Posterior vena cava (tissue), 2 donors: ENCODE measurements at regions not wholly inside any gene's neighbourhood (a gene's known extent, or its start where the extent isn't known, plus 50 kb on each side); places are given as distances from the start of the nearest gene placed in this dataset.
"Not testable (repeated sequence)": the region's sequence is repeated elsewhere in the genome, so short reads cannot be mapped to it uniquely, and the experiment has no call there.

Source experiments
- DNase-seq: peaks from one replicate; pipeline ENCODE4 v3.0.0-alpha.2; 2020; ENCODE audit warnings: low spot score
- intact Hi-C, 2 donors: fragments of 100-400 bp; cut with DNase I; formaldehyde crosslinking; loops; one replicate each; pipeline versions ENCODE4 v1.14.1 to v1.14.2; 2022 to 2023
- donor health status: DM: yes; HTN: yes; CAD: no.
- donor health status: DM: yes; HTN: yes; CAD: no.

DNA sequence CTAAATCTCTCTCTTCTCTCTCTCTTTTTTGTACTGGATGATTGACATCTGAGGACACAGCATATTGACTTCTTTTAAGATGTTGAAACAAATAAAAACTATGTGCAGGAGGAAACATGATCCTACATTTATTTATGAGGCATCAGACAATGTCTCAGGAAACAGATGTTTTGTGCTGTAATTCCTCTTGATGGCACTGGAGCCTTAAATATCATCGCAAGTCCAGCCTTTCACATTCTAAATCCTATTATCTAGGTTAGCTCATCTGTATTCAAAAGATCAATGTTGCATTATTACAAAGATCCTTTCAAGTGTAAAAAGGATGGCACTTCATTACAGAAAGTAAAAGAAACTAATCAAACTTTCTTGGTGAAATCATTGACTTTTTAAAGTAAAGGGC lies 63.9 kb downstream of the MAT2B start:
- no peak for DNase-seq
- intact Hi-C loops = loop anchor here in 1 of 2 donors (5.0 kb wide), 1 partner anchor 443 kb away; no protein-coding TSS in a partner anchor

DNA sequence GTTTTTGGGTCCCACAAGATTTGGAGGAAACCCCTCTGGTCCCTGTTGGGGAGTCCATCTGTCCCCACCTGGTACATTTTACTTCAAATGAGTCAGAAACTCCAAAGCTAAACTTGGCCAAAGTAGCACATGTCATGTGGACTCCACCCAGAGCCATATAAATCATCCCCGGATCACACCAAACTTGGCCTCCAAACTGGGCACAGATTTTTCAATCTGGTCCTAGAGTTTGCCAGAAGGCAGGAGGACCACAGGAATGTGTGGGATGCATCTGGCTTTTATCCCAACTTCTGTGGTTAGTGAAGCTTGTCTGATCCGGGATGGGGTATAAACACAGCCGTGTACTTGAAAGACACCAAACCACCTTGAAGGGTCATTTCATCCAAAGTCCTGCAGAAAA lies 66.3 kb downstream of the MAT2B start:
- DNase-seq = no peak
- intact Hi-C loops = no loop called here

DNA sequence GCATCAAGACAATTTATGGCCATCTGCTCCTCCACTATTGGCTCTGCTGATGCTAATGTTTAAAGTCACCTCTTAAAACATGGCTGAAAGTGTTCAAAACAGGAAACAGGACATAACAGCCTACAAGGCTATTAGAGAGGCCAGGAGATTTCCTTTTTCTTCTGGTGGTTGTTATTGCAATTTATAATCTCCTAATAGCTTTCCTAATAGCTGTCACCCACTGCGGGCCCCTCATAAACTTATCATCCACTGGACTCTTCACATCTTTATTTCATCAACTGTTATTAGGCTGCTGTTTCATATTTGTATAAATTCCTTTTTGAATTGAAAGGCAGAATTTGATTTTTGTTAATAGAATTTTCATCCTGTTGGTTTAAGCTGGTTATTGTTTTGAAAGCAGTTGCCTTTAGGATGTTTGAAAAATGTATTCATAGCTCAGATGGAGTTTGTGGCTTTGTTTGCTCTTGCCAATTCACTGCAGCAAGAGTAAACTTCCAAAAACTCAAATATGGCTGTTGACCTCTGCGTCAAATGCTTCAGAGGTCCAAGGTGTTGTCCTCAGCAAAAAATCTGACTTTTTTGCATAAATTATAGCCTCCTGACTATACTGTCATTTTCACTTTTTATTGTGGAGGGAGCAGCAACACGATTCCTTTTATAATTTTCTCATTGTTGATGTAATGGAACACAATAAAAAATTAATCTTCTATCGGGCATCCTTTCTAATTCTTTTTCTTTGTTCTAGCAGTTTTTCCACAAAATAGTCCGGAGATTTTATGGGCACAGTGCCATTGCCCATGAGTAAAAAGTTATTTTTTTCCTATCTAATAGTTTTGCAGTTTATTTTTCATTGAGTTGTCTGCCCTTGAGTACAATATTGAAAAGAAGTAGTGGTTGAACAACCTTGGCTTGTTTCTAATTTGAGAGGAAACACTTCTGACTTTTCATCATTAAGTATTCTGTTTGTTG lies 69.3 kb downstream of the MAT2B start:
- DNase-seq = no peak
- intact Hi-C loops = no loop called here

DNA sequence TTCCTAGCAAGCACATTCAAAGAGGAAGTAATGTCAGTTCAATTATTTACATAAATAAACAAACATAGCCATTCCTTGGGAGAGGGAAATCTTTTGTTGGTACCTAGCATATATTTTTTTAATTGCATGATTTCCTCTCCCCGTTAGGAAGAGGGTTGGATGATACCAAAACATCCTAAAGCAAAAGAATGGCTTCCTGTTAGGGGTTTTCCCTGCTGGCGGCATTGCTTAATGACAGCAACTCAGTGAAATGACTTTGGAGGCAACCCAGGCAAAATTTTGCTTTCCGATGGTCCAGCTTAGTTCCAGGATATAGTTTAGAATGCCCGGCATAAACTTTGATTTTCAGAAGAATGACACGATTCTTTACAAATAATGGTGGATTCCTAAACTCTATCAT lies 73.2 kb downstream of the MAT2B start:
- intact Hi-C loops = no loop called here

DNA sequence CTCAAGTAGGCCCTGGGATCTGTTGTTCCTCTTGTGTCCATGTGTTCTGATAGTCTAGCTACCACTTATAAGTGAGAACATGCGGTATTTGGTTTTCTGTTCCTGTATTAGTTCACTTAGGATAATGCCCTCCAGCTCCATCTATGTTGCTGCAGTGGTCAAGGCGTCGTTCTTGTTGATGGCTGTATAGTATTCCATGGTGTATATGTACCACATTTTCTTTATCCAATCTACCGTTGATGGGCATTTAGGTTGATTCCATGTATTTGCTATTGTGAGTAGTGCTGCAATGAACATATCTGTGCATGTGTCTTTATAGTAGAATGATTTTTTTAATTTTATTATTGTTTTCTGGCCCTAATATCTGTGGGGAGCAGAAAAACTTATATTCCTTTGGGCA lies 74.3 kb downstream of the MAT2B start:
- DNase-seq = no peak
- intact Hi-C loops = loop anchor here in 1 of 2 donors (10.0 kb wide), 1 partner anchor 1085 kb away; no protein-coding TSS in a partner anchor

More for the DNA sequence above, 73.2 kb downstream of the MAT2B start:
- no peak for DNase-seq

DNA sequence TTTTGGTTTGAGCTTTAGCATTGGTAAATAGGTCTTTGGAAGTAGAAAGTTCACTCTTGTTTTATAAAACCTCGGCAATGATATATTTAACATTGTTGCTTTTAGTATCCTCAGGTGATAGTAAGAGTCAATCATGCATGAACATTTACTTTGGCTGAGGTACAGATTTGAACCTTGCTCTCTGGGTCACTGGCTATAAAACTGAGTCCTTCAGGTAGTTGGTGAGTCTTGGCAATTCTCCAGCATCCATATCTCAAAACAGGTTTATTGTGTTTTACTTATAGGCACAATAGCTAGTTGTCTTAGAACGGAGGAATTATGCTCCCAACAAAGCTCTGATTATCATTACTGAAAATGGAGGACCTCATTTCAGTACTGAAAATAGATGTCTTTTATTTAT lies 75.1 kb downstream of the MAT2B start:
- intact Hi-C loops = loop anchor here in 1 of 2 donors (10.0 kb wide), 1 partner anchor 1086 kb away; no protein-coding TSS in a partner anchor
- no peak for DNase-seq

DNA sequence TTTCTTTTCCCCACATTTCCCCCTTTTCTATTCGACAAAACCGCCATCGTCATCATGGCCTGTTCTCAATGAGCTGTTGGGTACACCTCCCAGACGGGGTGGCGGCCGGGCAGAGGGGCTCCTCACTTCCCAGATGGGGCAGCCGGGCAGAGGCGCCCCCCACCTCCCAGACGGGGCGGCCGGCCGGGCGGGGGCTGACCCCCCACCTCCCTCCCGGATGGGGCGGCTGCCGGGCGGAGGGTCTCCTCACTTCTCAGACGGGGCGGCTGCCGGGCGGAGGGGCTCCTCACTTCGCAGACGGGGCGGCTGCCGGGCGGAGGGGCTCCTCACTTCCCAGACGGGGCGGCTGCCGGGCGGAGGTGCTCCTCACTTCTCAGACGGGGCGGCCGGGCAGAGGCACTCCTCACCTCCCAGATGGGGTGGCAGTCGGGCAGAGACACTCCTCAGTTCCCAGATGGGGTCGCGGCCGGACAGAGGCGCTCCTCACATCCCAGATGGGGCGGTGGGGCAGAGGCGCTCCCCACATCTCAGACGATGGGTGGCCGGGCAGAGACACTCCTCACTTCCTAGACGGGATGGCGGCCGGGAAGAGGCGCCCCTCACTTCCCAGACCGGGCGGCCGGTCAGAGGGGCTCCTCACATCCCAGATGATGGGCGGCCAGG lies 78.2 kb downstream of the MAT2B start:
- DNase-seq = not testable (repeated sequence)
- intact Hi-C loops = loop anchor here in 1 of 2 donors (10.0 kb wide), 1 partner anchor 1089 kb away; no protein-coding TSS in a partner anchor

DNA sequence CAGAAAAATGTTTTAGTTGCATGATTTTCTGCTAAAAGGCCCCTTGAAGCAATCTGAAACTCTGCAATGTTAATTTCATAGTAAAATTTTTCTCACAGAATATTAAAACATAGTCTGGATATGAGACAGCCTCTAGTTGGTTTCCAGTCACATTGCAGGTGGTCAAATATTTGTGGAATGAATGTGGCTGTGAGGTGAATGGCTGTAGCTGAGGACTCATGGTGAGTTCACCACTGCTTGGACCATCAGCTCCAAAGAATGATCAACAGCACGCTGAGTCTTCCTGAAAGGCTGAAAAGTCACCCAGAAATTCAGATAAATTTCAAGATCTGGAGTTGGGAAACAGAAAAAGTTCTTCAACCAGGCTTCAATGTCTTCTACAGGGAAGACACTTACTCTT lies 79.8 kb downstream of the MAT2B start:
- intact Hi-C loops = loop anchor here in 1 of 2 donors (10.0 kb wide), 1 partner anchor 1090 kb away; no protein-coding TSS in a partner anchor
- DNase-seq = no peak

DNA sequence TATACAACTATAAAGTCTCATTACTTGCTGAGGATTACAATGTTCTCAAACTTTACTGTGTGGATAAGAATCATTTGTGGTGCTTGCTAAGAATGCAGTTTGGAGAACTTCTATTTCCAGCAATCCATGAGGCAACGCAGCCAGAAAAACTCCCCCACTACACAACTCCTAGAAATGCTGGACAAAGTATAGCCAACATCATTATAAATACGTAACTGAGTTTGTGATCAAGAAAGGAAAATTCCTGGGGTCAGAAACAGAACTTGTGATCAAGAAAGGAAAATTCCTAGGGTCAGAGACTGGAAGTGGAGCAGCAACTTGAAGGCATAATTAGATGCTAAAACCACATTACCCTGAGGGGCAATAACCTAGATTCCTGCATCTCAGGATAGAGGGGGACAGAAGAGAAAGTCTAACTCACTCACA lies 81.1 kb downstream of the MAT2B start:
- DNase-seq = no peak
- intact Hi-C loops = loop anchor here in 1 of 2 donors (10.0 kb wide), 1 partner anchor 1092 kb away; no protein-coding TSS in a partner anchor

DNA sequence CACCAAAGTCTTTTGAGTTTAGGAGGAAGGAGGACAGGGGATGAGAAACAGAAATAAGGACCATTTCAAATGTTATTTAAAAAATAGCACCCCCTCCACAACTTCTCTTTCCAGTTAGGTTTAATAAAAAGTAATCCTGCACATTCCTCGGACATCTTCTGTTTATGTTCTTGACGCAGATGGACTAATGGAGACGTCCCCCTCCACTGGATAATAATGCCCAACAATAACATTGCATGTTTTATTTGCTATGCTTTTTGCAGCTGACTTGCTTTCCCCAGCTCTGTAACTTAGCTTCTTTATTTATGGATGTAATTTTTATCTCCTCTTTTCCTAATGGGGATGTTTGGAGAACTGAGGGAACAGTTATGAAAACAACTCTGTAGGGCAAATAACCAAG lies 89.5 kb downstream of the MAT2B start:
- intact Hi-C loops = no loop called here
- no peak for DNase-seq

DNA sequence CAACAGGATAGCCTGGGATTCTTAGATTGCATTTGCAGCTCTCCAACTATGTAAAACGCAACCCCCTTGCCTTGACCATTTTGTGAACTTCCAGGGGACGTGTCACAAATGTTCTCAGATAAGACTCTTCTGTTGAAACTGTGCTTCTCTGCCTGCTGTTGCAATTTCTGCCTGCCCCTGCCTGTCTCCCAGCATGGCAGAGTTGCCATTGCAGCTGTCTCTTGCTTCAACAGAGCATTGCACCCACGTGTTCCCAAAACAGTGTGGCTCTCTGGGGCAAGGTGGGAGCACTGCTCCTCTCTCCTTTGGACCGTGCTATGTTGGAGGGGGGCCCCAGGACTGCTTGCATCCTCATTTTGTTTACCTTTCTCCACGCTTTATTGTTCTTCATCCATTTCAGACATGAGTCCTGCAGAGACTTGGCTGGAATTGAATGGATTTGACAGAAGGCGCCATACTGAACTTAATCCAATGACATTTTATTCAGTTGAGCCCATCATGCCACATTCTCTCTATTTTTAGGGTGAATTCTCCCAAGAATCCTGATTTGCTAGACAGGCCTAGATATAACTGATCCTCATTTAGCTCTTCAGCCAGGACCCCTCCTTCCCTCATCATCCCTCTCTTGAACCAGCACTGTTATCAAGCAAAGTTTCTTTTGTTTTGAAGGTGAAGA lies 90.7 kb downstream of the MAT2B start:
- DNase-seq = no peak
- intact Hi-C loops = no loop called here

DNA sequence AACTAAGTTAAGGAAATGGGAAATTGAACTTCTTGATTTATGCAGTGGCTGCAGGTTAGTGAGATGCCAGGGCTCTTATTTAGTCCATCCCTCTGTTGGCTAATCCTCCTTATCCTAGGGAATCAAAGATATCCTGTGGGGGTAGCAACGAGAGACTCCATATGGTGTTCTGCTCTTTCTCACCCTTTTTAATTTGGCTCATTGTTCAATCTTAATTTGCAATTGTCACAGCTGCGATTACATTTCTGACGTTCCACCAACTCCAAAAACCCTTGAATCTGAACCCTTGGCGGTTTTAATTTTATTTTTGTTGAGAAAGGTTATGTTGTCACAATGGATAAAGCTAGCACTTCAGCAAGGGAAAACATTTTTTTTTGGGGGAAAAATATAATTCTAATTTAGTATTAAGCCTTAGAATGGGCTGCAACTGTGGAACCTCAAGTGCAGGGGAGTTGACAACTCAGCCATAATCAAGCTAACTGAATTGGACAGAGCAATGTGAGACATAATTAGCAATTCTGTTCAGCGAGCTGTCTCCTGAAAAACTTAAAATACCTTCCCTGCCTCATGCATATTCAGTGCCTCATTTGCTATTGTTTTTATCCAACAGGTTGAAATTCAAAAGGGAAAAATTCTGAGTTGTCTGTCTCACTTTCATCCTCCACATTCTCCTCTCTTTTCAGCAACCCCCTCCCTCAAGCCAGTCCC lies 91.3 kb downstream of the MAT2B start:
- no peak for DNase-seq
- intact Hi-C loops = no loop called here

DNA sequence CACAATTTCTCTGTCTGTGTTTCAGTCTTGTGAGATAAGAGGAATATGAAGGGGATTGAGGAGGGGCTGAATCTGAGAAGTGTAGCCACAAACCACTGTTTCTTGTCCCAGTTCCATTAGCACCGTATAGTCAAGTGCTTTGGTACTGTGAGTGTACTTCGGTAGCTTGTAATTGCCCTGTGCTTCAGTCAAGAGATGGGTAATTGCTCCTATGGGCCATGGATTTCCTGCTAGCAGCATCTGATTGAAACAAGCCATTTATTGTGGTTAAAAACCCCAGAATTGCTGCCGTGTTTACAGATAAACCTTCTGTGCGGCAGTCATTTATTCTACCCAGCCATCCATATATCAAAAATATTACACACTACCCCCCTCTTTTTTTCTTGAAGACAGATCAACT lies 98.6 kb downstream of the MAT2B start:
- intact Hi-C loops = no loop called here
- no peak for DNase-seq

DNA sequence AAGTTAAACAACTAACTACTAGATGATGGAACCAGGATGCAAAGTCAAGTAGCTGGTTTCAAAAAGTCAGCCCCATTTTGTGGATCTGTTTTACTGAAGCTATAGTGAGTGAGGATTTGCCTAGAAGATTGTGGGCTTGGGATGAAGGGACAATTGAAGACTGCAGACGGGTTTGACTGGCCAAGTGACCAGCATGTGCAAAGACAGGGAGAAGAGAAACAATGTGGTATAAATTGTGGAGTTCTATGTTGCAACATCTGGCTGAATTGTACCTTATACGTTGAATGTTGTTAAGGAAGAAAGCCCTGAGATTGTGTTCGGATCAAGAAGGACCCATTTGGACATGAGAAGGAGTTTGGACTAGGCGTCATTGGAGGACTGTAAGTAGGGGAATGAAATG lies 101.8 kb downstream of the MAT2B start:
- intact Hi-C loops = no loop called here
- no peak for DNase-seq

DNA sequence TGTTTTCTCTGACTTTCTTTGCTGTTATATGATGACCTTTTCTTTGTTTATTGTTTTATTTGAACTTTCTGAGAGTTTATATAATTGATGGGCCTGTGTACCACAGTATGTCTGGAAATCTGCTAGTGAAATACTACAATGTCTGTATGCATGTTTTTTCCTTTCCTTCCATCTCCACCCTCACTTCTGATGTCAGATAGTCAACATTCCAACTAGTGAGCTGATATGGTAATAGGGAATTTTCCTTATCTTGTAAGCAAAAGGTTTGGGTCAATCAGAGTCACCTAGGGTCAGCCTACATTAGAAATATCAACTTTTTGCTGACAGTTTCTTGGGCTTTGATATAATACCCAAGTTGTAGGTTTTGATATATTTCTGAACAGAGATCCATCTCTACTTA lies 103.2 kb downstream of the MAT2B start:
- DNase-seq = no peak
- intact Hi-C loops = no loop called here

DNA sequence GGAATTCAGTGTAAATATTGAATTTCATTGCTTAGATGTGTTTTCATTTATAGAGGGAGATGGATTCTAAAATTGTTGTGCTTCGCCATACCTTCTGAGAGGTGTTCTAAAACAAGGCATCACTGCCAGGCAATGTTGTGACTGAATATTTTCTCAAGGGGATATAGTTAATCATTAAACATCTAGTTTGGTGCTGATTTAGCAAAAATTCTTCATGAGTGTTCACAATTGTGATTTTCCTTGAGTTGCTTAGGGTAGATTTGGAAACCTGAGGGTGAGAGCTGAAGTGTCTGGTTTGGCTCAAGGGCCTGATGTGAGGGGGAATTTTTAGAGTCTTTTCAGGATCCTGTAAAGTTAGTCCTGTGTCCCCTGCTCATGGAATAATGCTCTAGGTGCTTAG lies 104.5 kb downstream of the MAT2B start:
- intact Hi-C loops = no loop called here
- DNase-seq = no peak

DNA sequence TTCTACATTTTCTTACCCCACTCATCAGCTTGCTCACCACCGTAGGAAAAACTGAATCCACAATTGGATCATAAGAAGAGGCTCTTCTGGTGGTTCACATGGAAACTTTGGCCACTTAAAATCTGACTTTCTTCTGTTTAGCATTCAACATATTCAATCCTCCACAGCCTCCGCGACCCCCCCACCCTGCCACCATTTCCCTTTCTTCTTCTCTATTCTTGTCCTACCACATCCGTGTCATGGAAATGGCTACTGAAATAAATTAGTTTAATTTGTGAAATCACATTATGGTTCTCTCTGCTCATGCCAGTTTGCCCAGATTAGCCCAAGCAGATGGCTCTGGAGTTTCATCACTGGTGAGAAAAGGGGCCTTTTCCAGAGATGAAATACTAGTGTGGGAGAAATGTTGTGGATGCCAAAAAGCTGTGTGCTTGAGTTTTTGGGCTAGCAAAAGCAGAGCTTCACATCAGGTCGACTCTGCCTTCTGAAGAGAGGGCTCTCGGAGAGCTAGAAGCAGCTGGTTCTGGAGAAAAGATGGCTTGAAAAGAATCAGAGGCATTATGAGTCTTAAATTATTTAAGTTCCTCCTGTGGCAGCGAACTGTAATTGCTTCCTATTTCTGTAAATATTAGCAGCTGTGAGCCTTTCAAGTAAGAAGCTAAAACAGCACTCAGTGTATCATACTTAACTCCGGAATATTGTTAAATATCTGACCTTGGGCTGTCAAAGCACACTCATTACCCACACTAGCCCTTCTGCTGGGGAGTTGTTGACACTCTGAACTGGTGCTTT lies 107.1 kb downstream of the MAT2B start:
- intact Hi-C loops = no loop called here
- DNase-seq = no peak

DNA sequence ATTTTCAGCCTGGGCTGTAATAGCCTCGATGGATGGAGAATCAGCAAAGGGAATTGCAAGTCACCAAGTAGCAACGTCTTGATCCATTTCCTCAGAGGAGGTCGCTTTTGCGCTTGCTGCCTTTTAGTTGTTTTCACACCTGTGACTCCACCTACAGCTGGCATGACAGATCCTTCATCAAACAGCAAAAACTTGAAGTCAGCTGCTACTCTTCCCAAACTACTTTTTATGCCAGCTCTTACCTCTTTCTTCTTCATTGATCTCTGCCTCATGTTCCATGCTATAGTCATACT lies 107.7 kb downstream of the MAT2B start:
- DNase-seq = no peak
- intact Hi-C loops = no loop called here

DNA sequence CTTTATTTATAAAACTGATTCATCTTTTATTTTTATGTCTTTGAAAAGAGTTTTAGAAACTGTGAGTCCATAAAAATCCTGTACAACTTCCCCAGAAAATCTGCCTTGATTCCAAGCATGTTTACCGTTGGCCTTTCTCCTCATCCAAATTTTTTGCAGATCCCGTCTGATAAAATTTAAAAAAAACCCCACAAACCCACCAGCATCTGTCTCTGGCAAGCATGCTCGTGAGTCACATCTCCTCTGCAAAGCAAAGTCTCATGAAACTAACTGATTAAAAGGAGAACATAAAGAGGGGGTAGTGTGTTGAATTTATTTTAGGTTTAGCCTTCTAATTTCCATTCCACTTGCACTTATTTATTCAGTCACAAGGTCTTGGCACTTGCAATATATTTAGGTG lies 109.4 kb downstream of the MAT2B start:
- intact Hi-C loops = no loop called here
- no peak for DNase-seq
